Caco-2 (cell line): ENCODE measurements at regions not wholly inside any gene's neighbourhood (a gene's known extent, or its start where the extent isn't known, plus 50 kb on each side); places are given as distances from the start of the nearest gene placed in this dataset.
"Not testable (repeated sequence)": the region's sequence is repeated elsewhere in the genome, so short reads cannot be mapped to it uniquely, and the experiment has no call there.

Experiments
- BruUV-seq: library from RNA; stranded (reverse); fragments of 400-500 nt; replicated peaks from 2 replicates; lab custom pipeline; 2021; lab: Mats Ljungman, UMichigan
- CTCF ChIA-PET: fragments of 300-600 bp; sonication (Branson Sonifier 250); formaldehyde crosslinking; loops from one replicate; lab custom pipeline; 2022; ENCODE audit warnings: antibody characterized with exemption; lab: Charles Lee
- POLR2A ChIA-PET: fragments of 300-600 bp; sonication (Branson Sonifier 250); formaldehyde crosslinking; loops from one replicate; lab custom pipeline; 2022; ENCODE audit warnings: antibody characterized with exemption; lab: Charles Lee
- DNase-seq, 2 experiments: peaks; one replicate each; pipeline versions ENCODE4 v3.0.0 to v3.0.0-alpha.2; 2020 to 2022
- H3K27me3 ChIP-seq: replicated peaks from 2 replicates; pipeline ENCODE4 v1.6.0; 2011; ENCODE audit warnings: low read length; ENCODE audit not compliant: control insufficient read depth, insufficient read depth
- H3K36me3 ChIP-seq: 2 replicates; pipeline ENCODE4 v1.5.1; 2011; ENCODE audit warnings: low read length; ENCODE audit not compliant: control insufficient read depth, insufficient read depth
- H3K4me1 ChIP-seq: fragments of 250-450 bp; sonication (Bioruptor Pico); 2 replicates; pipeline ENCODE4 v1.5.1; 2020; ENCODE audit warnings: mild to moderate bottlenecking
- H3K4me3 ChIP-seq: 2 replicates; pipeline ENCODE4 v1.5.1; 2011; ENCODE audit warnings: low read depth, mild to moderate bottlenecking, control low read depth, low read length
- H3K9me3 ChIP-seq: fragments of 250-450 bp; sonication (Bioruptor Pico); 2 replicates; pipeline ENCODE4 v1.5.1; 2020; ENCODE audit warnings: mild to moderate bottlenecking, moderate library complexity
- H3K27ac Mint-ChIP-seq: one replicate; pipeline ENCODE4 v1.8.0; 2022; ENCODE audit warnings: mixed read lengths; ENCODE audit not compliant: unreplicated experiment
- H3K27me3 Mint-ChIP-seq: one replicate; pipeline ENCODE4 v1.8.0; 2022; ENCODE audit warnings: mixed read lengths; ENCODE audit not compliant: insufficient read depth, unreplicated experiment
- H3K36me3 Mint-ChIP-seq: one replicate; pipeline ENCODE4 v1.8.0; 2022; ENCODE audit warnings: mild to moderate bottlenecking, mixed read lengths; ENCODE audit not compliant: insufficient read depth, unreplicated experiment
- H3K4me1 Mint-ChIP-seq: one replicate; pipeline ENCODE4 v1.8.0; 2022; ENCODE audit warnings: low read depth, mixed read lengths; ENCODE audit not compliant: unreplicated experiment
- H3K4me3 Mint-ChIP-seq: one replicate; pipeline ENCODE4 v1.8.0; 2022; ENCODE audit warnings: mild to moderate bottlenecking, moderate library complexity, mixed read lengths; ENCODE audit not compliant: unreplicated experiment
- H3K9me3 Mint-ChIP-seq: one replicate; pipeline ENCODE4 v1.8.0; 2022; ENCODE audit warnings: mixed read lengths; ENCODE audit not compliant: unreplicated experiment
- CTCF ChIP-seq, 2 experiments: fragments of 200-600 bp in 1 of 2; IDR thresholded peaks; 1 replicate in 1 of 2; 2 replicates in 1 of 2; pipeline versions ENCODE4 v1.5.1 to v1.8.0; 2011 to 2022; ENCODE audit warnings: antibody characterized with exemption in 1 of 2, control low read depth in 1 of 2, inconsistent platforms in 1 of 2, low read depth in 1 of 2, low read length in 1 of 2, mild to moderate bottlenecking in 1 of 2, moderate library complexity in 1 of 2; ENCODE audit not compliant: insufficient read depth in 1 of 2, severe bottlenecking in 1 of 2, unreplicated experiment in 1 of 2
- intact Hi-C: fragments of 100-400 bp; cut with micrococcal nuclease; formaldehyde crosslinking; loops from one replicate; pipeline ENCODE4 v1.10.0; 2022; ENCODE audit not compliant: unreplicated experiment

- H3K9me3 ChIP-seq: no peaks in the 10 kb centered on the region
- H3K4me1 ChIP-seq: no peaks in the 10 kb centered on the region
- intact Hi-C loops: no loop called here
- no peaks in the 10 kb centered on the region for H3K36me3 ChIP-seq
- Mint-ChIP-seq H3K27ac (no peak overlapping the region), H3K4me1 (no peaks in the 10 kb centered on the region), H3K9me3 (peaks cover 13% of the 10 kb centered on the region), H3K36me3 (no peaks in the 10 kb centered on the region), H3K27me3 (no peaks in the 10 kb centered on the region), H3K4me3 (no peak overlapping the region)
- BruUV-seq: no TSS peak
- ChIA-PET POLR2A (no interaction called here), CTCF (no interaction called here)
- no peak for TF ChIP-seq CTCF (IDR thresholded peaks at IDR 0.05; ENCODE audit: insufficient read depth in 1 of 2, low read depth in 1 of 2, low read length in 1 of 2, severe bottlenecking in 1 of 2, unreplicated experiment in 1 of 2)
- H3K27me3 ChIP-seq: no peaks in the 10 kb centered on the region
- no peak for DNase-seq
- no peak overlapping the region for H3K4me3 ChIP-seq
Observed at GRCh38 chr19:28297036-28297435, 915.9 kb downstream of the UQCRFS1 start.

- intact Hi-C loops: no loop called here
- Mint-ChIP-seq H3K36me3 (no peaks in the 10 kb centered on the region), H3K27ac (no peak overlapping the region), H3K4me3 (no peak overlapping the region), H3K4me1 (no peaks in the 10 kb centered on the region), H3K27me3 (no peaks in the 10 kb centered on the region), H3K9me3 (peaks cover 13% of the 10 kb centered on the region)
- POLR2A ChIA-PET: no interaction called here
- Histone ChIP-seq H3K27me3 (no peaks in the 10 kb centered on the region), H3K4me1 (no peaks in the 10 kb centered on the region), H3K36me3 (no peaks in the 10 kb centered on the region), H3K9me3 (no peaks in the 10 kb centered on the region), H3K4me3 (no peak overlapping the region)
- TF ChIP-seq CTCF (IDR thresholded peaks at IDR 0.05; ENCODE audit: insufficient read depth in 1 of 2, low read depth in 1 of 2, low read length in 1 of 2, severe bottlenecking in 1 of 2, unreplicated experiment in 1 of 2): no peak
- CTCF ChIA-PET: no interaction called here
- DNase-seq: no peak
- BruUV-seq: no TSS peak
Observed at GRCh38 chr19:28296506-28296905, 916.4 kb downstream of the UQCRFS1 start.

GRCh38 chr19:28294975-28295374 lies 918.0 kb downstream of the UQCRFS1 start:
- H3K4me1 Mint-ChIP-seq: not testable (repeated sequence)

GRCh38 chr19:28294395-28294794 lies 918.6 kb downstream of the UQCRFS1 start:
- Mint-ChIP-seq H3K4me3 (no peak overlapping the region), H3K9me3 (peaks cover 13% of the 10 kb centered on the region), H3K4me1 (no peaks in the 10 kb centered on the region), H3K36me3 (no peaks in the 10 kb centered on the region), H3K27me3 (no peaks in the 10 kb centered on the region), H3K27ac (no peak overlapping the region)
- no peaks in the 10 kb centered on the region for H3K4me1 ChIP-seq
- H3K36me3 ChIP-seq: no peaks in the 10 kb centered on the region
- no peak for TF ChIP-seq CTCF (IDR thresholded peaks at IDR 0.05; ENCODE audit: insufficient read depth in 1 of 2, low read depth in 1 of 2, low read length in 1 of 2, severe bottlenecking in 1 of 2, unreplicated experiment in 1 of 2)
- ChIA-PET CTCF (no interaction called here), POLR2A (no interaction called here)
- H3K9me3 ChIP-seq: no peaks in the 10 kb centered on the region
- intact Hi-C loops: no loop called here
- no peak overlapping the region for H3K4me3 ChIP-seq
- DNase-seq: no peak
- BruUV-seq: no TSS peak
- H3K27me3 ChIP-seq: no peaks in the 10 kb centered on the region

More at GRCh38 chr19:28294975-28295374, 918.0 kb downstream of the UQCRFS1 start:
- POLR2A ChIA-PET, H3K27me3 Mint-ChIP-seq, H3K4me3 Mint-ChIP-seq, BruUV-seq, intact Hi-C loops, H3K27me3 ChIP-seq, H3K9me3 ChIP-seq, H3K4me1 ChIP-seq, H3K36me3 ChIP-seq, H3K27ac Mint-ChIP-seq, H3K4me3 ChIP-seq, DNase-seq, CTCF ChIA-PET, H3K36me3 Mint-ChIP-seq: not testable (repeated sequence)
- peaks cover 13% of the 10 kb centered on the region for H3K9me3 Mint-ChIP-seq
